Lower lobe of right lung (tissue), 2 donors: ENCODE measurements at regions not wholly inside any gene's neighbourhood (a gene's known extent, or its start where the extent isn't known, plus 50 kb on each side); places are given as distances from the start of the nearest gene placed in this dataset.

ENCODE experiments used
- ATAC-seq, 2 donors: fragments of 200-7000 bp; cut with Tn5 transposase; one replicate each; pipeline ENCODE4 v1.9.1; 2020 to 2022; ENCODE audit warnings: mild to moderate bottlenecking in 2 of 2, moderate library complexity in 2 of 2
- DNase-seq: peaks from one replicate; pipeline ENCODE4 v3.0.0-alpha.2; 2020
- H3K27ac ChIP-seq: fragments of 200-600 bp; one replicate; pipeline ENCODE4 v1.8.0; 2022
- H3K27me3 ChIP-seq: fragments of 200-600 bp; one replicate; pipeline ENCODE4 v1.8.0; 2022; ENCODE audit warnings: low read depth
- H3K36me3 ChIP-seq: fragments of 200-600 bp; one replicate; pipeline ENCODE4 v1.8.0; 2022; ENCODE audit warnings: mild to moderate bottlenecking
- H3K4me1 ChIP-seq: fragments of 200-600 bp; one replicate; pipeline ENCODE4 v1.8.0; 2022
- H3K4me3 ChIP-seq: fragments of 200-600 bp; one replicate; pipeline ENCODE4 v1.8.0; 2022; ENCODE audit warnings: mild to moderate bottlenecking
- H3K9me3 ChIP-seq: fragments of 200-600 bp; one replicate; pipeline ENCODE4 v1.8.0; 2022
- CTCF ChIP-seq: fragments of 200-600 bp; IDR thresholded peaks from one replicate; pipeline ENCODE4 v1.8.0; 2022; ENCODE audit warnings: antibody characterized with exemption, mild to moderate bottlenecking
- intact Hi-C: fragments of 100-400 bp; cut with DNase I; formaldehyde crosslinking; loops from one replicate; pipeline ENCODE4 v1.11.0; 2022
- donor health status: DM: no; HTN: yes; CAD: no; lungs with severe emphysema.

GRCh38 chr6:19356692-19357091 is 480.5 kb upstream of the ID4 start:
- no peak for TF ChIP-seq CTCF
- no peaks in the 10 kb centered on the region for H3K36me3 ChIP-seq
- ATAC-seq = no peak

GRCh38 chr6:19362396-19362795 is 474.8 kb upstream of the ID4 start:
- no peaks in the 10 kb centered on the region for H3K36me3 ChIP-seq
- no peaks in the 10 kb centered on the region for H3K9me3 ChIP-seq
- intact Hi-C loops = no loop called here
- DNase-seq = no peak
- no peak overlapping the region for H3K27ac ChIP-seq
- TF ChIP-seq CTCF = no peak
- no peak for ATAC-seq
- H3K4me3 ChIP-seq = no peak overlapping the region
- H3K27me3 ChIP-seq = no peaks in the 10 kb centered on the region
- no peaks in the 10 kb centered on the region for H3K4me1 ChIP-seq

More at GRCh38 chr6:19356692-19357091, 480.5 kb upstream of the ID4 start:
- H3K4me1 ChIP-seq = no peaks in the 10 kb centered on the region
- H3K27me3 ChIP-seq = no peaks in the 10 kb centered on the region
- intact Hi-C loops = no loop called here
- H3K4me3 ChIP-seq = no peak overlapping the region
- DNase-seq = no peak
- no peaks in the 10 kb centered on the region for H3K9me3 ChIP-seq
- H3K27ac ChIP-seq = no peak overlapping the region

- Histone ChIP-seq H3K4me3 (no peak overlapping the region), H3K27ac (no peak overlapping the region), H3K27me3 (no peaks in the 10 kb centered on the region), H3K36me3 (no peaks in the 10 kb centered on the region), H3K9me3 (no peaks in the 10 kb centered on the region), H3K4me1 (no peaks in the 10 kb centered on the region)
- intact Hi-C loops = no loop called here
- ATAC-seq = no peak
- TF ChIP-seq CTCF = no peak
- no peak for DNase-seq
Measured at GRCh38 chr6:19368511-19368910, 468.7 kb upstream of the ID4 start.

- H3K9me3 ChIP-seq = no peaks in the 10 kb centered on the region
- DNase-seq (no peak), ATAC-seq (no peak)
- H3K4me1 ChIP-seq = no peaks in the 10 kb centered on the region
- H3K36me3 ChIP-seq = no peaks in the 10 kb centered on the region
- TF ChIP-seq CTCF = no peak
- no peaks in the 10 kb centered on the region for H3K27me3 ChIP-seq
- no peak overlapping the region for H3K27ac ChIP-seq
- H3K4me3 ChIP-seq = no peak overlapping the region
- intact Hi-C loops = no loop called here
Measured at GRCh38 chr6:19369785-19370184, 467.4 kb upstream of the ID4 start.

GRCh38 chr6:19370831-19371230 is 466.3 kb upstream of the ID4 start:
- no peaks in the 10 kb centered on the region for H3K9me3 ChIP-seq
- no peak overlapping the region for H3K27ac ChIP-seq
- no peaks in the 10 kb centered on the region for H3K36me3 ChIP-seq
- DNase-seq (no peak), ATAC-seq (no peak)
- intact Hi-C loops = no loop called here
- H3K4me1 ChIP-seq = no peaks in the 10 kb centered on the region
- H3K4me3 ChIP-seq = no peak overlapping the region
- TF ChIP-seq CTCF = no peak
- H3K27me3 ChIP-seq = no peaks in the 10 kb centered on the region

GRCh38 chr6:19375613-19376012 is 461.6 kb upstream of the ID4 start:
- H3K27me3 ChIP-seq = no peaks in the 10 kb centered on the region
- H3K9me3 ChIP-seq = no peaks in the 10 kb centered on the region
- TF ChIP-seq CTCF = no peak
- H3K4me1 ChIP-seq = no peaks in the 10 kb centered on the region
- H3K36me3 ChIP-seq = no peaks in the 10 kb centered on the region
- H3K4me3 ChIP-seq = no peak overlapping the region
- DNase-seq (no peak), ATAC-seq (no peak)
- no peak overlapping the region for H3K27ac ChIP-seq
- intact Hi-C loops = no loop called here
